GM19397 (cell line): ENCODE measurements at regions not wholly inside any gene's neighbourhood (a gene's known extent, or its start where the extent isn't known, plus 50 kb on each side); places are given as distances from the start of the nearest gene placed in this dataset.
"Not testable (repeated sequence)": the region's sequence is repeated elsewhere in the genome, so short reads cannot be mapped to it uniquely, and the experiment has no call there.

Experiments used
- ATAC-seq: cut with Tn5 transposase; IDR thresholded peaks from one replicate; pipeline ENCODE4 v1.9.1; 2021; ENCODE audit warnings: mild to moderate bottlenecking, moderate library complexity; ENCODE audit not compliant: unreplicated experiment

GRCh38 chr6:27549241-27549598 lies 76.3 kb upstream of the ZNF184 start:
- ATAC-seq, result not testable (repeated sequence)

DNA sequence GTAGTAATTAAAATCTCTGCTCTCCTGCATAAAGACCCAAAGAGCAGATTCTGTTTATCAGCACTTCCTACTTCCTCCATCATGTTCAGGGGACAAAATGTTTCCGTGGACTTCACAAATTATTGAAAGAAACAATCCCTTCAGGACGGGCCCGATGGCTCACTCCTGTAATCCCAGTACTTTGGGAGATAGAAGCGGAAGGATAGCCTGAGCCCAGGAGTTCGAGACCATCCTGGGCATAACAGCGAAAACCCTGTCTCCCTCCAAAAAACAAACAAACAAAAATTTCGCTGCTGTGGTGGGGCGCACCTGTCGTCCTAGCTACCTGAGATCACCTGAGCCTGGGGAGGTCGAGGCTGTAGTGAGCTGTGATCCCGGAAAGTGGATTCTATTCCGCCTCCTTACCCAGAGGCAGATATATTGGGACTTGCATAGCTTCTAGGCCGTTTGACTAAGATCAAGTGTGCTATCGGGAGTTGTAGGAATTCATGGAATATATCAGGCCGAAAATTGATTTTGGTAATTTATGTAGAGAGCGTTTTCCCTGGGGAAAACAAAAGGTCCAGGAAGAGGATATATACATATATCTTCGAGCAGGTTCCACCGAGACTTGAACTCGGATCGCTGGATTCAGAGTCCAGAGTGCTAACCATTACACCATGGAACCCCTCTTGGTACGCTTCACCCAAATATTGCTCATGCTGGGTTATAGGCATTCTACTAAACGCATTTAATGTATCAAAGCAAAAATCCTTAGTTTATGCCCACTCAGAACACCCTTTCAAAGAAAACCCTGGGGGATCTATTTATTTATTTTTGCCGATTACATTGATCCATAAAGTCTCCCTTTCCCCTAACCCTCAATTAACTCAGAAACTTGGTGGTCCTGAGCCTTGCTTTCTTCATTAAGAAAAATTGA lies 74.5 kb upstream of the ZNF184 start:
- ATAC-seq, result no peak

DNA sequence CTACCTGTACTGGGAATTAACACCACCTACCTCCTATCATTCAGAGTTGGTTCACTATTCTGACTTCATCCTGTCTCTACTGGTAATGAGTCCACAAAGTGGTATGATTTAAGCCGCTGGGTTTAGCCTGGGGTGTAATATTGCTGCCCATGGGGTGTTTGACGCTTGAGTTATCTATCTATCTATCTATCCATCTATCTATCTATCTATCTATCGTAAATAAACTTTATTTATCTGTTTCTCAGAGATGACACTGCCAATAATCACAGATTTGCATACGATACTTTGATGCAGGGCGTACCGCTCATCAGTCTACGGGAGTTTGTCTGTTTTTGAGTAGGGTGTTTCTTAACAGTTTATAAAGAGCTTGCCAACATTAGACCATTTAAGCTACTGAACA lies 73.6 kb upstream of the ZNF184 start:
- ATAC-seq, result no peak

- ATAC-seq, result no peak
Measured at GRCh38 chr6:27545271-27546046, 72.6 kb upstream of the ZNF184 start.

- no peak for ATAC-seq
Measured at GRCh38 chr6:27544612-27545260, 71.8 kb upstream of the ZNF184 start.

DNA sequence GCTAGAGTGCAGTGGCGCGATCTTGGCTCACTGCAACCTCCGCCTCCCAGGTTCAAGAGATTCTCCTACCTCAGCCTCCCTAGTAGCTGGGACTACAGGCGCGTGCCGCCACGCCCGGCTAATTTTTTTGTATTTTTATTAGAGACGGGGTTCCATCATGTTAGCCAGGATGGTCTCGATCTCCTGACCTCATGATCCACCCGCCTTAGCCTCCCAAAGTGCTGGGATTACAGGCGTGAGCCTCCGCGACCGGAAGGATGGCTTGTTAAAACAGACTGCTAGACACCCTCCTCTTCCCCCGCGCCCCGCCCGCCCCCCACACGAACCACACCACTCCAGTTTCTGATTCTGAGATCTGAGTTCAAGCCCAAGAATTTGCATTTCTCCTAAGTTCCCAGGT lies 71.2 kb upstream of the ZNF184 start:
- not testable (repeated sequence) for ATAC-seq

GRCh38 chr6:27542485-27542884 lies 69.6 kb upstream of the ZNF184 start:
- ATAC-seq, result no peak

GRCh38 chr6:27541933-27542297 lies 69.0 kb upstream of the ZNF184 start:
- no peak for ATAC-seq

- ATAC-seq, result no peak
Measured at GRCh38 chr6:27541212-27541932, 68.5 kb upstream of the ZNF184 start.

DNA sequence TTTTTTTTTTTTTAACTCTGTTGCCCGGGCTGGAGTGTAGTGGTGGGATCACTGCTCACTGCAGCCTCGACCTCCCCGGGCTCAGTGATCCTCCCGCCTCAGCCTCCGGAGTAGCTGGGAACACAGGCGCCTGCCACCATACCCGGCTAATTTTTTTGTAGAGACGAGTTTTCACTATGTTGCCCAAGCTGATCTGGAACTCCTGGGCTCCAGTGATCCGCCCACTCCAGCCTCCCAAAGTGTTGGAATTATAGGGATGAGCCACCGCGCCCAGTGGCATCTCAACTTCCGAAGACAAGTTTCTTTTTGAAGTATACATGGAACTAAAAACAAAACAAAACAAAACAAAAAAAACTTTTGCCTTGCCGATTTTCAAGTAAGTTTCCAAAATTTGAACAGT lies 66.6 kb upstream of the ZNF184 start:
- ATAC-seq, result no peak

GRCh38 chr6:27532820-27533538 lies 60.1 kb upstream of the ZNF184 start:
- no peak for ATAC-seq

DNA sequence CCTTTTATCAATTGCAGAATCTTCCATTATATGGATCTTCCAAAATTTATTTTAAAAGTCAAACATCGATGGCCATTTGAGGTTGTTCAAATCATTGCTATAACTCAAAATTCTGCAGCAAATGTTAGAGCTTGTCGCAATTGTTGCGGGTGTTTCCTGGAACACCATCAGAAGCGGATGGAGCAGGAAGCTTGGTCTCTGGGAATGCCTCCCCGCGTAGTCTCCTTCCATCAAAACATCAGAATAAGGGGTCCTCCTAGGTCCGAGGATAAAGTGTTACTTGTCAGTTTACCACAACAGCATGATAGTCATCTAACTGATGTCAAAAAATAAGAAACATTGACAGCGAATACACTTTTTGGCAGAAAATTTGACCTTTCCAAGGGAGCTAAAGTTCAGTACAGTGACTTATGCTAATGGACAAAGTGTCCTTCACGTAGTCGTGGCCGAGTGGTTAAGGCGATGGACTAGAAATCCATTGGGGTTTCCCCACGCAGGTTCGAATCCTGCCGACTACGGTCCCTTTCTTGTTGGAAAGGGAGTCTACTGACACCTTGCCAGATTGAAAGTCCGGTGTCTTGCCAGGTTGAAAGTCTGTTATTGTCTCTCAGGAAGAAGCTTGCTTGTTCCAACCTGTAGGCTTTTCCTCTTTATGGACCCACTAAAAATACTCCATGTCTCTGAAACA lies 59.0 kb upstream of the ZNF184 start:
- no peak for ATAC-seq

DNA sequence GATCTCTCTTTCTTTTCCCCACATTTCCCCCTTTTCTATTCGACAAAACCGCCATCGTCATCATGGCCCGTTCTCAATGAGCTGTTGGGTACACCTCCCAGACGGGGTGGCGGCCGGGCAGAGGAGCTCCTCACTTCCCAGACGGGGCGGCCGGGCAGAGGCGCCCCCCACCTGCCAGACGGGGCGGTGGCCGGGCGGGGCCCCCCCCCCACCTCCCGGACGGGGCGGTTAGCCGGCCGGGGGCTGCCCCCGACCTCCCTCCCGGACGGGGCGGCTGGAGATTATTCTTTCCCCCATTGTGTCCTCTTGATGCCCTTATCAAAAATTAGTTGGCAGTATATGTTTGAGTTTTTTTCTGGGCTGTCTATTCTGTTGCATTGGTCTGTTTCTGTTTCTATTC lies 56.9 kb upstream of the ZNF184 start:
- ATAC-seq, result not testable (repeated sequence)

GRCh38 chr6:27528714-27529113 lies 55.8 kb upstream of the ZNF184 start:
- ATAC-seq, result no peak
